SK-N-SH (cell line): ENCODE measurements at regions not wholly inside any gene's neighbourhood (a gene's known extent, or its start where the extent isn't known, plus 50 kb on each side); places are given as distances from the start of the nearest gene placed in this dataset.

ENCODE experiments used
- CTCF ChIA-PET: fragments of 300-600, 350-600 bp; formaldehyde crosslinking; extraction: SDS; loops from one replicate; lab custom pipeline; 2021; lab: Yijun Ruan, JAX
- POLR2A ChIA-PET: fragments of 350-600 bp; sonication (Branson Sonifier 250); formaldehyde crosslinking; extraction: SDS; loops from one replicate; lab custom pipeline; 2020; ENCODE audit warnings: antibody characterized with exemption, inconsistent platforms; lab: Yijun Ruan, JAX
- DNase-seq: peaks from one replicate; pipeline ENCODE4 v3.0.0; 2012
- H2AFZ ChIP-seq: fragments of 200-600 bp; sonication (generic); 2 replicates; pipeline ENCODE4 v1.8.1; 2016; ENCODE audit warnings: antibody characterized with exemption, mild to moderate bottlenecking, low read depth
- H3F3A ChIP-seq: fragments of 200-600 bp; sonication (generic); replicated peaks from 2 replicates; pipeline ENCODE3; 2016; ENCODE audit warnings: antibody characterized with exemption, mild to moderate bottlenecking; ENCODE audit not compliant: insufficient read depth
- H3K27ac ChIP-seq, 2 experiments: fragments of 200-500 bp in 1 of 2; fragments of 200-600 bp in 1 of 2; sonication (Bioruptor generic) in 1 of 2; sonication (generic), shearing (Covaris generic) in 1 of 2; 2 replicates each; pipeline versions ENCODE4 v1.5.1 to v1.6.1; 2014 to 2016; ENCODE audit warnings: low read depth in 2 of 2, inconsistent platforms in 1 of 2, low read length in 1 of 2, mild to moderate bottlenecking in 1 of 2, mixed read lengths in 1 of 2
- H3K27me3 ChIP-seq: fragments of 200-600 bp; sonication (generic), shearing (Covaris generic); 2 replicates; pipeline ENCODE4 v1.6.1; 2016; ENCODE audit warnings: mixed run types; ENCODE audit not compliant: insufficient read depth
- H3K36me3 ChIP-seq, 2 experiments: fragments of 200-500 bp in 1 of 2; fragments of 200-600 bp in 1 of 2; sonication (Bioruptor generic) in 1 of 2; sonication (generic) in 1 of 2; replicated peaks in 1 of 2; 2 replicates each; pipeline versions ENCODE3 to v1.5.1; 2014 to 2016; ENCODE audit warnings: low read length in 1 of 2, mild to moderate bottlenecking in 1 of 2; ENCODE audit not compliant: insufficient read depth in 2 of 2, control insufficient read depth in 1 of 2
- H3K4me1 ChIP-seq, 2 experiments: fragments of 200-500 bp in 1 of 2; fragments of 200-600 bp in 1 of 2; sonication (Bioruptor generic) in 1 of 2; sonication (generic), shearing (Covaris generic) in 1 of 2; 2 replicates each; pipeline versions ENCODE4 v1.5.1 to v1.6.1; 2014 to 2016; ENCODE audit warnings: low read depth in 1 of 2, low read length in 1 of 2, mixed run types in 1 of 2; ENCODE audit not compliant: insufficient read depth in 2 of 2, control insufficient read depth in 1 of 2
- H3K4me2 ChIP-seq: fragments of 200-600 bp; sonication (generic), shearing (Covaris generic); 2 replicates; pipeline ENCODE4 v1.6.1; 2017; ENCODE audit warnings: mixed run types
- H3K4me3 ChIP-seq, 2 experiments: fragments of 200-500 bp in 1 of 2; fragments of 200-600 bp in 1 of 2; sonication (Bioruptor generic) in 1 of 2; sonication (generic), shearing (Covaris generic) in 1 of 2; 2 replicates each; pipeline versions ENCODE4 v1.5.1 to v1.8.1; 2014 to 2016; ENCODE audit warnings: low read depth in 2 of 2, inconsistent platforms in 1 of 2, low read length in 1 of 2, mild to moderate bottlenecking in 1 of 2, mixed read lengths in 1 of 2, moderate library complexity in 1 of 2
- H3K79me2 ChIP-seq: fragments of 200-600 bp; sonication (generic); 2 replicates; pipeline ENCODE4 v1.8.1; 2017; ENCODE audit warnings: mild to moderate bottlenecking; ENCODE audit not compliant: insufficient read depth
- H3K9ac ChIP-seq: fragments of 200-600 bp; sonication (generic); 2 replicates; pipeline ENCODE4 v1.6.1; 2017; ENCODE audit warnings: mixed run types
- H3K9me2 ChIP-seq: fragments of 200-600 bp; sonication (generic); 2 replicates; pipeline ENCODE4 v1.6.1; 2017; ENCODE audit warnings: mixed run types
- H3K9me3 ChIP-seq: fragments of 200-600 bp; sonication (generic); 2 replicates; pipeline ENCODE4 v1.6.1; 2017; ENCODE audit warnings: mixed run types, mild to moderate bottlenecking, moderate library complexity
- H4K20me1 ChIP-seq: fragments of 200-600 bp; sonication (generic); 2 replicates; pipeline ENCODE4 v1.6.1; 2017; ENCODE audit warnings: mild to moderate bottlenecking, mixed run types; ENCODE audit not compliant: insufficient read depth
- ELF1 ChIP-seq: IDR thresholded peaks from 2 replicates; pipeline ENCODE4 v1.4.0; 2012
- EP300 ChIP-seq, 2 experiments: IDR thresholded peaks; 2 replicates each; pipeline versions ENCODE4 v1.4.0 to v1.6.1; 2012; ENCODE audit warnings: borderline replicate concordance in 1 of 2, low read depth in 1 of 2, low read length in 1 of 2
- FOSL2 ChIP-seq: IDR thresholded peaks from 2 replicates; pipeline ENCODE4 v1.4.0; 2012; ENCODE audit warnings: low read depth, mild to moderate bottlenecking, moderate library complexity, borderline replicate concordance
- FOXM1 ChIP-seq: IDR thresholded peaks from 2 replicates; pipeline ENCODE4 v1.4.0; 2012; ENCODE audit warnings: low read depth, mild to moderate bottlenecking
- IRF3 ChIP-seq: fragments of 150-350 bp; IDR thresholded peaks from 2 replicates; pipeline ENCODE4 v1.6.1; 2016; ENCODE audit warnings: mild to moderate bottlenecking, low read depth, low read length
- MEF2A ChIP-seq: IDR thresholded peaks from 2 replicates; pipeline ENCODE4 v1.4.0; 2012; ENCODE audit warnings: low read depth, borderline replicate concordance
- MXI1 ChIP-seq: IDR thresholded peaks from 2 replicates; pipeline ENCODE4 v1.6.1; 2012; ENCODE audit warnings: mild to moderate bottlenecking, low read depth, low read length, improper control_type of control experiment
- NRF1 ChIP-seq: IDR thresholded peaks from 2 replicates; pipeline ENCODE4 v1.6.1; 2012; ENCODE audit warnings: low read depth, mild to moderate bottlenecking, low read length
- POLR2AphosphoS5 ChIP-seq: IDR thresholded peaks from 2 replicates; pipeline ENCODE4 v1.6.1; 2012; ENCODE audit warnings: low read depth, low read length
- RAD21 ChIP-seq: IDR thresholded peaks from 2 replicates; pipeline ENCODE4 v1.6.1; 2012; ENCODE audit warnings: mild to moderate bottlenecking, low read length
- RCOR1 ChIP-seq: fragments of 150-350 bp; IDR thresholded peaks from 2 replicates; pipeline ENCODE4 v1.6.1; 2017; ENCODE audit warnings: antibody characterized with exemption, low read length
- SIN3A ChIP-seq: IDR thresholded peaks from 2 replicates; pipeline ENCODE4 v1.6.1; 2012; ENCODE audit warnings: low read depth, mild to moderate bottlenecking, low read length, moderate library complexity, borderline replicate concordance
- SMC3 ChIP-seq: IDR thresholded peaks from 2 replicates; pipeline ENCODE4 v1.6.1; 2012; ENCODE audit warnings: low read depth, low read length, improper control_type of control experiment
- TAF1 ChIP-seq: IDR thresholded peaks from 2 replicates; pipeline ENCODE4 v1.6.1; 2012; ENCODE audit warnings: low read depth, mild to moderate bottlenecking, low read length, moderate library complexity, borderline replicate concordance
- TCF12 ChIP-seq: IDR thresholded peaks from 2 replicates; pipeline ENCODE4 v1.4.0; 2012
- WGBS: methylation state at CpG from one replicate; pipeline ENCODE4 v1.1.6; 2017; ENCODE audit warnings: low lambda C conversion rate; 5-methylcytosine and 5-hydroxymethylcytosine counted together
- TF ChIP-seq, protein P1 (sequence below): IDR thresholded peaks from 2 replicates; pipeline ENCODE4; 2012
- TF ChIP-seq, protein P2 (sequence below): fragments of 200-600 bp; sonication (generic); IDR thresholded peaks from 2 replicates; pipeline ENCODE4 v1.6.1; 2017; ENCODE audit warnings: antibody characterized with exemption, mild to moderate bottlenecking, moderate library complexity
- TF ChIP-seq, protein P3 (sequence below): IDR thresholded peaks from 2 replicates; pipeline ENCODE4 v1.6.1; 2012; ENCODE audit warnings: mild to moderate bottlenecking, low read depth, low read length, moderate library complexity
- TF ChIP-seq, protein P4 (sequence below): IDR thresholded peaks from 2 replicates; pipeline ENCODE4 v1.4.0; 2012; ENCODE audit warnings: low read depth, borderline replicate concordance
- TF ChIP-seq, protein P5 (sequence below): IDR thresholded peaks from 2 replicates; pipeline ENCODE4 v1.4.0; 2012; ENCODE audit warnings: low read depth, borderline replicate concordance

DNA sequence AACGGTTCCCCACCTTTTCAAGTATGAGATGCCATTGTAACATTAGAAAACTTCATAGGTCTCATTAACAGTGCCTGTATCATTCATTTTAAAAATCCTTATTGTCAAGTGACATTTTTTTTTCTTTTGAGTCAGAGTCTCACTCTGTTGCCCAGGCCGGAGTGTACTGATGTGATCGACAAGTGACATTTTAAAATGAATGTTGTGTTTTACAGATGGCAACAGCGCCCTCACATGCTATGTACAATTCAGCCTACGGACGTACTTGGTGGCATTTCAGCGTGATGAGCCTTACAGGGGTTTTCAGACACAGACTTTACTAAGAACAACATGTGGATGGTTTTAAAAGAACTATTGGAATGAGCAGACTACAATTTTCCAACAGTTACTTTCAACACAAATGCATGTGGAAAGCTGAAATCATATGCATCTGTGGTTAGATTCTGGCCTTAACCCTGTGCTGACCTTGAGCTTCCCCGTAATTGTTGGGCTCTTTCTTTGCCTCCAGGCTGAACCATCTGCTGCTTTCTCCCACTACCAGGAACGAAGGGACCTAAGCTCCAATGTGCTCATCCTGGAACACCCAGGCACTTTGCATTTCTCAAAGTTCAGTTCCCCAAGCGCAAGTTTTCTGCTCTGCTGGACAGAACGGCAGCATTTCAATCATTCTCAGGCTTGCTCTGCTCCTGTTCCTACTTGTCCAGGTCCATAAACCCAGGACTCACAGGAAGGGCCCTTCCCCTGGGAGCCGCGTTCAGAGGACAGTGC, 119.9 kb upstream of the NDUFV2 start:
- TF ChIP-seq, protein P1, sequence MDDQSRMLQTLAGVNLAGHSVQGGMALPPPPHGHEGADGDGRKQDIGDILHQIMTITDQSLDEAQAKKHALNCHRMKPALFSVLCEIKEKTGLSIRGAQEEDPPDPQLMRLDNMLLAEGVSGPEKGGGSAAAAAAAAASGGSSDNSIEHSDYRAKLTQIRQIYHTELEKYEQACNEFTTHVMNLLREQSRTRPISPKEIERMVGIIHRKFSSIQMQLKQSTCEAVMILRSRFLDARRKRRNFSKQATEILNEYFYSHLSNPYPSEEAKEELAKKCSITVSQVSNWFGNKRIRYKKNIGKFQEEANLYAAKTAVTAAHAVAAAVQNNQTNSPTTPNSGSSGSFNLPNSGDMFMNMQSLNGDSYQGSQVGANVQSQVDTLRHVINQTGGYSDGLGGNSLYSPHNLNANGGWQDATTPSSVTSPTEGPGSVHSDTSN = peak; percentile 65
- TF ChIP-seq, protein P2, sequence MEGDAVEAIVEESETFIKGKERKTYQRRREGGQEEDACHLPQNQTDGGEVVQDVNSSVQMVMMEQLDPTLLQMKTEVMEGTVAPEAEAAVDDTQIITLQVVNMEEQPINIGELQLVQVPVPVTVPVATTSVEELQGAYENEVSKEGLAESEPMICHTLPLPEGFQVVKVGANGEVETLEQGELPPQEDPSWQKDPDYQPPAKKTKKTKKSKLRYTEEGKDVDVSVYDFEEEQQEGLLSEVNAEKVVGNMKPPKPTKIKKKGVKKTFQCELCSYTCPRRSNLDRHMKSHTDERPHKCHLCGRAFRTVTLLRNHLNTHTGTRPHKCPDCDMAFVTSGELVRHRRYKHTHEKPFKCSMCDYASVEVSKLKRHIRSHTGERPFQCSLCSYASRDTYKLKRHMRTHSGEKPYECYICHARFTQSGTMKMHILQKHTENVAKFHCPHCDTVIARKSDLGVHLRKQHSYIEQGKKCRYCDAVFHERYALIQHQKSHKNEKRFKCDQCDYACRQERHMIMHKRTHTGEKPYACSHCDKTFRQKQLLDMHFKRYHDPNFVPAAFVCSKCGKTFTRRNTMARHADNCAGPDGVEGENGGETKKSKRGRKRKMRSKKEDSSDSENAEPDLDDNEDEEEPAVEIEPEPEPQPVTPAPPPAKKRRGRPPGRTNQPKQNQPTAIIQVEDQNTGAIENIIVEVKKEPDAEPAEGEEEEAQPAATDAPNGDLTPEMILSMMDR = peak; percentile 73
- peak; percentile 89 for TF ChIP-seq SMC3
- no peak for TF ChIP-seq SIN3A
- TF ChIP-seq, protein P3, sequence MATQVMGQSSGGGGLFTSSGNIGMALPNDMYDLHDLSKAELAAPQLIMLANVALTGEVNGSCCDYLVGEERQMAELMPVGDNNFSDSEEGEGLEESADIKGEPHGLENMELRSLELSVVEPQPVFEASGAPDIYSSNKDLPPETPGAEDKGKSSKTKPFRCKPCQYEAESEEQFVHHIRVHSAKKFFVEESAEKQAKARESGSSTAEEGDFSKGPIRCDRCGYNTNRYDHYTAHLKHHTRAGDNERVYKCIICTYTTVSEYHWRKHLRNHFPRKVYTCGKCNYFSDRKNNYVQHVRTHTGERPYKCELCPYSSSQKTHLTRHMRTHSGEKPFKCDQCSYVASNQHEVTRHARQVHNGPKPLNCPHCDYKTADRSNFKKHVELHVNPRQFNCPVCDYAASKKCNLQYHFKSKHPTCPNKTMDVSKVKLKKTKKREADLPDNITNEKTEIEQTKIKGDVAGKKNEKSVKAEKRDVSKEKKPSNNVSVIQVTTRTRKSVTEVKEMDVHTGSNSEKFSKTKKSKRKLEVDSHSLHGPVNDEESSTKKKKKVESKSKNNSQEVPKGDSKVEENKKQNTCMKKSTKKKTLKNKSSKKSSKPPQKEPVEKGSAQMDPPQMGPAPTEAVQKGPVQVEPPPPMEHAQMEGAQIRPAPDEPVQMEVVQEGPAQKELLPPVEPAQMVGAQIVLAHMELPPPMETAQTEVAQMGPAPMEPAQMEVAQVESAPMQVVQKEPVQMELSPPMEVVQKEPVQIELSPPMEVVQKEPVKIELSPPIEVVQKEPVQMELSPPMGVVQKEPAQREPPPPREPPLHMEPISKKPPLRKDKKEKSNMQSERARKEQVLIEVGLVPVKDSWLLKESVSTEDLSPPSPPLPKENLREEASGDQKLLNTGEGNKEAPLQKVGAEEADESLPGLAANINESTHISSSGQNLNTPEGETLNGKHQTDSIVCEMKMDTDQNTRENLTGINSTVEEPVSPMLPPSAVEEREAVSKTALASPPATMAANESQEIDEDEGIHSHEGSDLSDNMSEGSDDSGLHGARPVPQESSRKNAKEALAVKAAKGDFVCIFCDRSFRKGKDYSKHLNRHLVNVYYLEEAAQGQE = no peak
- no peak for TF ChIP-seq FOXM1
- no peak for TF ChIP-seq FOSL2
- no peak for TF ChIP-seq IRF3
- no peak for TF ChIP-seq NRF1
- TF ChIP-seq RAD21 = peak; percentile 91
- no peak for TF ChIP-seq POLR2AphosphoS5
- 0 out of 2 replicates have a peak, but pooled peaks have one; percentile 10 for TF ChIP-seq RCOR1
- no peak for TF ChIP-seq MXI1
- TF ChIP-seq TAF1 = no peak
- TF ChIP-seq, protein P4, sequence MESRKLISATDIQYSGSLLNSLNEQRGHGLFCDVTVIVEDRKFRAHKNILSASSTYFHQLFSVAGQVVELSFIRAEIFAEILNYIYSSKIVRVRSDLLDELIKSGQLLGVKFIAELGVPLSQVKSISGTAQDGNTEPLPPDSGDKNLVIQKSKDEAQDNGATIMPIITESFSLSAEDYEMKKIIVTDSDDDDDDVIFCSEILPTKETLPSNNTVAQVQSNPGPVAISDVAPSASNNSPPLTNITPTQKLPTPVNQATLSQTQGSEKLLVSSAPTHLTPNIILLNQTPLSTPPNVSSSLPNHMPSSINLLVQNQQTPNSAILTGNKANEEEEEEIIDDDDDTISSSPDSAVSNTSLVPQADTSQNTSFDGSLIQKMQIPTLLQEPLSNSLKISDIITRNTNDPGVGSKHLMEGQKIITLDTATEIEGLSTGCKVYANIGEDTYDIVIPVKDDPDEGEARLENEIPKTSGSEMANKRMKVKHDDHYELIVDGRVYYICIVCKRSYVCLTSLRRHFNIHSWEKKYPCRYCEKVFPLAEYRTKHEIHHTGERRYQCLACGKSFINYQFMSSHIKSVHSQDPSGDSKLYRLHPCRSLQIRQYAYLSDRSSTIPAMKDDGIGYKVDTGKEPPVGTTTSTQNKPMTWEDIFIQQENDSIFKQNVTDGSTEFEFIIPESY = no peak
- no peak for TF ChIP-seq ELF1
- TF ChIP-seq MEF2A = no peak
- TF ChIP-seq, protein P5, sequence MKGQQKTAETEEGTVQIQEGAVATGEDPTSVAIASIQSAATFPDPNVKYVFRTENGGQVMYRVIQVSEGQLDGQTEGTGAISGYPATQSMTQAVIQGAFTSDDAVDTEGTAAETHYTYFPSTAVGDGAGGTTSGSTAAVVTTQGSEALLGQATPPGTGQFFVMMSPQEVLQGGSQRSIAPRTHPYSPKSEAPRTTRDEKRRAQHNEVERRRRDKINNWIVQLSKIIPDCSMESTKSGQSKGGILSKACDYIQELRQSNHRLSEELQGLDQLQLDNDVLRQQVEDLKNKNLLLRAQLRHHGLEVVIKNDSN = no peak
- no peak for TF ChIP-seq TCF12
- no peak for TF ChIP-seq EP300 (IDR thresholded peaks at IDR 0.05; ENCODE audit: borderline replicate concordance in 1 of 2, low read depth in 1 of 2, low read length in 1 of 2)
- TF ChIP-seq, all 33 proteins: peak for 5

More for the DNA sequence above, 119.9 kb upstream of the NDUFV2 start:
- H3K9me3 ChIP-seq = no peaks in the 10 kb centered on the region
- POLR2A ChIA-PET = interaction anchor here (0.8 to 3.3 kb wide), 3 partner anchors 33 to 278 kb away, joined by 3 to 16 read pairs (median 6); partner anchors contain the start of gene MTCL1
- WGBS = 68% methylated on average over 13 of the region's 13 CpGs
- no peaks in the 10 kb centered on the region for H3K36me3 ChIP-seq
- H4K20me1 ChIP-seq = no peaks in the 10 kb centered on the region
- peaks cover 4 to 6% of the 10 kb centered on the region in 2 experiments; a peak in 2 of 4 replicates for H3K4me1 ChIP-seq
- H3K79me2 ChIP-seq = no peaks in the 10 kb centered on the region
- H3K9me2 ChIP-seq = no peaks in the 10 kb centered on the region
- CTCF ChIA-PET = interaction anchor here (0.6 to 12.0 kb wide), 64 partner anchors 10 to 574 kb away, joined by 3 to 266 read pairs (median 4); no protein-coding TSS in a partner anchor
- H3K9ac ChIP-seq = no peak overlapping the region
- H2AFZ ChIP-seq = no peak overlapping the region
- H3K4me2 ChIP-seq = no peak overlapping the region
- peak; percentile 61 for DNase-seq
- no peak overlapping the region; a peak in 1 of 4 replicates for H3K4me3 ChIP-seq
- H3K27me3 ChIP-seq = no peaks in the 10 kb centered on the region
- H3F3A ChIP-seq = peaks cover 7% of the 10 kb centered on the region
- no peak overlapping the region for H3K27ac ChIP-seq
